MM.1S (cell line): ENCODE measurements at regions not wholly inside any gene's neighbourhood (a gene's known extent, or its start where the extent isn't known, plus 50 kb on each side); places are given as distances from the start of the nearest gene placed in this dataset.

ENCODE experiments used
- DNase-seq: peaks from one replicate; pipeline ENCODE4 v3.0.0-alpha.2; 2015
- H2AFZ ChIP-seq: fragments of 300-600 bp; sonication (generic); 2 replicates; pipeline ENCODE4 v1.6.0; 2016; ENCODE audit warnings: antibody characterized with exemption, low read length
- H3F3A ChIP-seq: fragments of 300-600 bp; sonication (generic); 2 replicates; pipeline ENCODE4 v1.6.1; 2016; ENCODE audit warnings: mild to moderate bottlenecking, antibody characterized with exemption, low read length, moderate library complexity, mixed read lengths; ENCODE audit not compliant: insufficient read depth
- H3K27ac ChIP-seq: fragments of 300-600 bp; sonication (generic); 2 replicates; pipeline ENCODE4 v1.5.1; 2016; ENCODE audit warnings: mild to moderate bottlenecking, low read length
- H3K27me3 ChIP-seq: fragments of 300-600 bp; sonication (generic); replicated peaks from 2 replicates; pipeline ENCODE4 v1.6.0; 2016; ENCODE audit warnings: low read length; ENCODE audit not compliant: insufficient read depth
- H3K36me3 ChIP-seq: fragments of 300-600 bp; sonication (generic); replicated peaks from 2 replicates; pipeline ENCODE4 v1.6.1; 2016; ENCODE audit warnings: mild to moderate bottlenecking, low read length, mixed read lengths; ENCODE audit not compliant: insufficient read depth
- H3K4me1 ChIP-seq: fragments of 300-600 bp; sonication (generic); 2 replicates; pipeline ENCODE4 v1.6.1; 2016; ENCODE audit warnings: low read length, mixed read lengths
- H3K4me2 ChIP-seq: fragments of 300-600 bp; sonication (generic); 2 replicates; pipeline ENCODE4 v1.6.0; 2016; ENCODE audit warnings: low read depth, low read length
- H3K4me3 ChIP-seq: fragments of 300-600 bp; sonication (generic); 2 replicates; pipeline ENCODE4 v1.5.1; 2016; ENCODE audit warnings: low read length, mixed read lengths
- H3K79me2 ChIP-seq: fragments of 300-600 bp; sonication (generic); 2 replicates; pipeline ENCODE4 v1.6.1; 2016; ENCODE audit warnings: mixed run types, low read length, mixed read lengths
- H3K9ac ChIP-seq: fragments of 300-600 bp; sonication (generic); 2 replicates; pipeline ENCODE4 v1.6.1; 2016; ENCODE audit warnings: low read length, mixed read lengths
- H3K9me2 ChIP-seq: fragments of 300-600 bp; sonication (generic); replicated peaks from 2 replicates; pipeline ENCODE4 v1.6.1; 2016; ENCODE audit warnings: mild to moderate bottlenecking, low read length, mixed read lengths; ENCODE audit not compliant: insufficient read depth
- H3K9me3 ChIP-seq: fragments of 300-600 bp; sonication (generic); replicated peaks from 2 replicates; pipeline ENCODE4 v1.6.1; 2016; ENCODE audit warnings: mild to moderate bottlenecking, low read length, mixed read lengths; ENCODE audit not compliant: insufficient read depth
- H4K20me1 ChIP-seq: fragments of 300-600 bp; sonication (generic); 2 replicates; pipeline ENCODE4 v1.6.1; 2016; ENCODE audit warnings: mild to moderate bottlenecking, low read length, moderate library complexity, mixed read lengths; ENCODE audit not compliant: insufficient read depth
- CTCF ChIP-seq: fragments of 300-600 bp; sonication (generic); IDR thresholded peaks from 2 replicates; pipeline ENCODE4 v1.5.1; 2016; ENCODE audit warnings: antibody characterized with exemption, low read length, mixed read lengths
- EZH2 ChIP-seq: fragments of 300-600 bp; sonication (generic); optimal IDR thresholded peaks from 2 replicates; pipeline ENCODE3; 2017; ENCODE audit warnings: low read depth, mild to moderate bottlenecking, antibody characterized with exemption, low read length, mixed read lengths
- EZH2phosphoT487 ChIP-seq: fragments of 300-600 bp; sonication (generic); IDR thresholded peaks from 2 replicates; pipeline ENCODE4 v1.6.1; 2018; ENCODE audit warnings: antibody characterized with exemption, low read length

- no peaks in the 10 kb centered on the region for H3K79me2 ChIP-seq
- TF ChIP-seq CTCF = no peak
- no peak for TF ChIP-seq EZH2
- no peak for TF ChIP-seq EZH2phosphoT487
- H3K9ac ChIP-seq = no peak overlapping the region
- no peaks in the 10 kb centered on the region for H3K9me2 ChIP-seq
- H3K27ac ChIP-seq = no peak overlapping the region
- no peaks in the 10 kb centered on the region for H3K4me1 ChIP-seq
- H3K27me3 ChIP-seq = no peaks in the 10 kb centered on the region
- DNase-seq = no peak
- H3K9me3 ChIP-seq = no peaks in the 10 kb centered on the region
- no peaks in the 10 kb centered on the region for H4K20me1 ChIP-seq
- no peaks in the 10 kb centered on the region for H3K36me3 ChIP-seq
- no peak overlapping the region for H2AFZ ChIP-seq
- H3K4me2 ChIP-seq = no peak overlapping the region
- H3K4me3 ChIP-seq = no peak overlapping the region
- no peaks in the 10 kb centered on the region for H3F3A ChIP-seq
Measured at GRCh38 chr10:78515038-78515872, 481.6 kb downstream of the RPS24 start.

- H3F3A ChIP-seq = no peaks in the 10 kb centered on the region
- H3K27ac ChIP-seq = no peak overlapping the region
- no peak overlapping the region for H3K9ac ChIP-seq
- H3K9me2 ChIP-seq = no peaks in the 10 kb centered on the region
- no peak for TF ChIP-seq EZH2phosphoT487
- no peak for TF ChIP-seq CTCF
- no peak for TF ChIP-seq EZH2
- no peak overlapping the region for H3K4me3 ChIP-seq
- H3K79me2 ChIP-seq = no peaks in the 10 kb centered on the region
- no peaks in the 10 kb centered on the region for H3K9me3 ChIP-seq
- no peak overlapping the region for H3K4me2 ChIP-seq
- H3K36me3 ChIP-seq = no peaks in the 10 kb centered on the region
- no peaks in the 10 kb centered on the region for H3K4me1 ChIP-seq
- H2AFZ ChIP-seq = no peak overlapping the region
- no peak for DNase-seq
- no peaks in the 10 kb centered on the region for H4K20me1 ChIP-seq
- no peaks in the 10 kb centered on the region for H3K27me3 ChIP-seq
Measured at GRCh38 chr10:78515873-78516153, 482.1 kb downstream of the RPS24 start.

- TF ChIP-seq CTCF (no peak), EZH2 (no peak), EZH2phosphoT487 (no peak)
- no peaks in the 10 kb centered on the region for H3K36me3 ChIP-seq
- no peaks in the 10 kb centered on the region for H3K4me1 ChIP-seq
- H3K9me2 ChIP-seq = no peaks in the 10 kb centered on the region
- no peaks in the 10 kb centered on the region for H3K79me2 ChIP-seq
- no peak overlapping the region for H3K9ac ChIP-seq
- H3K4me2 ChIP-seq = no peak overlapping the region
- no peak overlapping the region for H3K4me3 ChIP-seq
- H3K9me3 ChIP-seq = no peaks in the 10 kb centered on the region
- H3K27ac ChIP-seq = no peak overlapping the region
- H3F3A ChIP-seq = no peaks in the 10 kb centered on the region
- H2AFZ ChIP-seq = no peak overlapping the region
- H4K20me1 ChIP-seq = no peaks in the 10 kb centered on the region
- no peak for DNase-seq
- H3K27me3 ChIP-seq = no peaks in the 10 kb centered on the region
Measured at GRCh38 chr10:78516236-78516635, 482.6 kb downstream of the RPS24 start.
